ENCODE measurements at regions not wholly inside any gene's neighbourhood (a gene's known extent, or its start where the extent isn't known, plus 50 kb on each side); places are given as distances from the start of the nearest gene placed in this dataset.

GRCh38 chr6:105954148-105954547 is 132.0 kb upstream of the PRDM1 start:
- H3K27me3 ChIP-seq (ENCODE audit: low read depth): peaks cover 23% of the 10 kb centered on the region
- H3K4me1 ChIP-seq: peaks cover 3% of the 10 kb centered on the region
- intact Hi-C loops (cut with micrococcal nuclease): no loop called here
- H3K4me3 ChIP-seq: no peak overlapping the region
- TF ChIP-seq CTCF (IDR thresholded peaks at IDR 0.05; ENCODE audit: borderline replicate concordance): no peak
- DNase-seq: no peak
- H3K27ac ChIP-seq (replicated peaks): no peak overlapping the region
- H3K9me3 ChIP-seq (replicated peaks): no peaks in the 10 kb centered on the region
- H3K36me3 ChIP-seq: no peaks in the 10 kb centered on the region

DNA sequence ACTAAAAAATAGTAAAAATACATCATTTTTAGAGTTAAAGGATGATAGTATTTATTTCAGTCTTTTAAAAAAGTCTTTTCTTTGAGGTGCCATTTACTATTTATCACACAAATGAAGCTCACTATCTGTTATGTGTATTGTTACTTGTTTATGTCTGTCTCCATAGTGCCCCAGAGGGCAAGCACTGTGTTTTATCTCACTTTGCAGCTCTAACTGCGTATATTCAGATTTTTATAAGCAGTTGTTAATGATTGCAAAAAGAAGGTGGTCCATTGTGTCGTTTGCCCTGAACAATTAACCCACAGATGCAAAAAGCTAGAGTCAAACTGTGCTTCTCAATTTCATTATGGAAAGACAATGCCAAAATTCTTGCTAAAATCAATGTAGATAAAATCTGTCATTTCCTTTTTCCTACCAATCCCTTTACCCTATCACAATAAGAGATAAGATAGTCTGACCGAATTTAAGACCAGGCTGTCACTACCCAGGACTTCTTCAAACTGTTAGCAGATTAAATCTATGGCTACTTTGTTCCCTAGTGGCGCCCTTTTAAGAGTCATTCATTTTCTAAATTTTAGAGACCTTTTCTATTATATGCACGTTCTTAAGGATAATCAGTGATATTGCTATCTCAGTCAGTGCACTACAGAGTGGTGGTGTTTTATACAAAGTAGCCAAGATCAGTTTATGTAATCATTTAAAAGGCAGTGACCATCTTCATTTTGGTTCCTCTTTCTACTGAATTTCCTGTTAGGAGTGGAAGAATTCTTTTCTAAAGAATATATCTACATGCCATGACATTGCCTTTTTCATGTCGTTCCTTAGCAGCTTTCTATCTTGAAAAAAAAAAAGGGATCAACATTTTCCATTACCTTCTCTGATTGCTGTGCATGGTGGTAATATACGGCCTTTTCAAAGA is 133.1 kb upstream of the PRDM1 start:
- intact Hi-C loops (cut with micrococcal nuclease): no loop called here
- TF ChIP-seq CTCF (IDR thresholded peaks at IDR 0.05; ENCODE audit: borderline replicate concordance): no peak
- DNase-seq: no peak
- Histone ChIP-seq H3K4me1 (peaks cover 3% of the 10 kb centered on the region), H3K9me3 (replicated peaks) (no peaks in the 10 kb centered on the region), H3K27ac (replicated peaks) (no peak overlapping the region), H3K36me3 (no peaks in the 10 kb centered on the region), H3K4me3 (no peak overlapping the region), H3K27me3 (ENCODE audit: low read depth) (peaks cover 23% of the 10 kb centered on the region)

DNA sequence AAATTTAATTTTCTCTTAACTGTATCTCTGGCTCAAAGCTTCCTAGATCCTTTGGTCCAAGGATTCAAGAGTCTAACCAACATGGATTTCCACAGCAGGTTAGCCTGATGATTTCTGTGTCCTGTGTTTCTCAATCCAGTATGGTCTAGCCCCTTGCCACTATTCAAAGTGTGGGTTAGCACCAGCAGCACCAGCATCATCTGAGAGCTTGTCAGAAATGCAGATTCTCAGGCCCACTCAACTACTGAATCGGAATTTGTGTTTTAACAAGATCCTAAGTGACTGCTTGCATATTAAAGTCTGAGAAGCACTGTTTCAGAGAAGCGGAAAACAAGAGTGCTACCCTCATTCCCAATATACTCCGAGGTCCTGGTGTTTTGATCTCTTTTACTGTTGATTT is 133.8 kb upstream of the PRDM1 start:
- intact Hi-C loops (cut with micrococcal nuclease): no loop called here
- Histone ChIP-seq H3K4me1 (peaks cover 3% of the 10 kb centered on the region), H3K36me3 (no peaks in the 10 kb centered on the region), H3K27ac (replicated peaks) (no peak overlapping the region), H3K9me3 (replicated peaks) (no peaks in the 10 kb centered on the region), H3K4me3 (no peak overlapping the region), H3K27me3 (ENCODE audit: low read depth) (peaks cover 23% of the 10 kb centered on the region)
- no peak for TF ChIP-seq CTCF (IDR thresholded peaks at IDR 0.05; ENCODE audit: borderline replicate concordance)
- no peak for DNase-seq

DNA sequence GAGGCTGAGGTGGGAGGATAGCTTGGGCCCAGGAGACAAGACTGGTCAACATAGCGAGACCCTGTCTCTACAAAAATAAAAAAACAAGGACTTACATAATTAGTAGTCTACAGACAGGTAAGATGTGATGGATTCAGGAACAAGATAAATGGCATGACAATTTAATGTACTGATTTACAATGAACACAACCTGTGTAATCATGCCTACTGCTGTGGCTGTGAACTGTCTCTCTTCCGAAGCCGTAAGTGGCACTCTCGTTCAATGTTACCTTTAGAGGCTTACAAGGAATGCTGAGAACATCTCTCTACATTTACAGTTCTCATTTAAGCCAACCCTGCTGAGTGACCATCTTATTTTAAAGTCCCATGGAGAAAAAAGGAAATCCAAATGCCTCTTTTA is 134.8 kb upstream of the PRDM1 start:
- Histone ChIP-seq H3K27me3 (ENCODE audit: low read depth) (peaks cover 27% of the 10 kb centered on the region), H3K36me3 (no peaks in the 10 kb centered on the region), H3K4me1 (peaks cover 3% of the 10 kb centered on the region), H3K9me3 (replicated peaks) (no peaks in the 10 kb centered on the region), H3K4me3 (no peak overlapping the region), H3K27ac (replicated peaks) (no peak overlapping the region)
- TF ChIP-seq CTCF (IDR thresholded peaks at IDR 0.05; ENCODE audit: borderline replicate concordance): no peak
- DNase-seq: no peak
- intact Hi-C loops (cut with micrococcal nuclease): no loop called here

- Histone ChIP-seq H3K4me1 (peaks cover 3% of the 10 kb centered on the region), H3K9me3 (replicated peaks) (no peaks in the 10 kb centered on the region), H3K27ac (replicated peaks) (no peak overlapping the region), H3K36me3 (no peaks in the 10 kb centered on the region), H3K27me3 (ENCODE audit: low read depth) (peaks cover 19% of the 10 kb centered on the region), H3K4me3 (no peak overlapping the region)
- DNase-seq: no peak
- no peak for TF ChIP-seq CTCF (IDR thresholded peaks at IDR 0.05; ENCODE audit: borderline replicate concordance)
- intact Hi-C loops (cut with micrococcal nuclease): no loop called here
Measured at GRCh38 chr6:105949869-105950268, 136.3 kb upstream of the PRDM1 start.

Measured in left ventricle myocardium inferior (tissue), 1 donor.